ENCODE measurements at regions not wholly inside any gene's neighbourhood (a gene's known extent, or its start where the extent isn't known, plus 50 kb on each side); places are given as distances from the start of the nearest gene placed in this dataset.
"Not testable (repeated sequence)": the region's sequence is repeated elsewhere in the genome, so short reads cannot be mapped to it uniquely, and the experiment has no call there.

DNA sequence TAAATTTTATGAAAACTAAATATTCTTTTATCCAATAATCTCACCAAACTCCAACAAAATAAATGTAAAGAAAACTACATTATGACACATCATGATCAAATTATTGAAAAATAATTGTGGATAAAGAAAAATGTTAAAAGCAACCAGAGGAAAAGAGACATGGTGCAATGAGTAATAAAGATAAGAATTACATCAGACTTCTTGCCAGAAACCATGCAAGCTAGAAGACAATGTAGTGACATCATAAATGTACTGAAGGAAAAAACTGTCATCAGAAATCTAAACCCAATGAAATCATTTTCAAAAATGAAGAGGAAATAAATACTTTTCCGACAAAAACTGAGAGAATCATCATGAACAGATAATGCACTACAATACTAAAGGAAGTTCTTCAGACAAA lies 135.9 kb upstream of the EOLA2 start:
- no peaks in the 10 kb centered on the region for H3K4me1 ChIP-seq (ENCODE audit: control insufficient read depth in 2 of 2, insufficient read depth in 2 of 2, low read length in 1 of 2)
- H3K36me3 ChIP-seq (ENCODE audit: control insufficient read depth in 2 of 2, insufficient read depth in 2 of 2, low read length in 1 of 2), result no peaks in the 10 kb centered on the region
- WGBS, 2 donors, result 76 to 89% methylated on average over 1 of the region's 1 CpG
- H3K27ac ChIP-seq (ENCODE audit: low read depth in 2 of 2, low read length in 1 of 2), result no peak overlapping the region
- no peak overlapping the region for H3K4me3 ChIP-seq (ENCODE audit: low read depth in 1 of 2, low read length in 2 of 2)
- no peaks in the 10 kb centered on the region for H3K9me3 ChIP-seq (ENCODE audit: control insufficient read depth in 2 of 2, insufficient read depth in 1 of 2, low read depth in 1 of 2, low read length in 1 of 2)
- no peaks in the 10 kb centered on the region for H3K27me3 ChIP-seq (ENCODE audit: control insufficient read depth in 1 of 2, insufficient read depth in 2 of 2, low read length in 2 of 2)

DNA sequence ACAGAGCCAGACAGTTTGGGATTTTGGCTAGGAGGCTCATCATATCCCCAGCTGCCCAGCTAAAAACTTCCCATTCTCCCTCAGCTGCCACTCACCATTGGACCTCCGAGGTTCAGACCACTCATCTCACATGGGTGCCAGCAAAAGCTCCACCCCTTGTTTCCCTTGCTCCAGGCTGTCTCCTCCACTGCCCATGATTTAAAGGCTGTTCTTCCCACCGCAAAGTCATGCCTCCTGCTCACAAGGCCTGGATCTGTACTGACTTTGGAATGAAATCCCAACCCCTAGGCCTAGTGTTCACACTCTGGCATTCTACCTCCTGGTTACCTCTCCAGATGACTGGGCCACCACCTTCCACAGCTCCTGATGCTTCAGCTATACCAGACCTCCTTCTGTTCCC lies 142.2 kb upstream of the EOLA2 start:
- Histone ChIP-seq H3K27ac (ENCODE audit: low read depth in 2 of 2, low read length in 1 of 2) (no peak overlapping the region), H3K4me1 (ENCODE audit: control insufficient read depth in 2 of 2, insufficient read depth in 2 of 2, low read length in 1 of 2) (no peaks in the 10 kb centered on the region), H3K9me3 (ENCODE audit: control insufficient read depth in 2 of 2, insufficient read depth in 1 of 2, low read depth in 1 of 2, low read length in 1 of 2) (no peaks in the 10 kb centered on the region), H3K27me3 (ENCODE audit: control insufficient read depth in 1 of 2, insufficient read depth in 2 of 2, low read length in 2 of 2) (no peaks in the 10 kb centered on the region), H3K4me3 (ENCODE audit: low read depth in 1 of 2, low read length in 2 of 2) (no peak overlapping the region), H3K36me3 (ENCODE audit: control insufficient read depth in 2 of 2, insufficient read depth in 2 of 2, low read length in 1 of 2) (no peaks in the 10 kb centered on the region)
- 63% methylated on average over 2 of the region's 2 CpGs for WGBS, 2 donors

DNA sequence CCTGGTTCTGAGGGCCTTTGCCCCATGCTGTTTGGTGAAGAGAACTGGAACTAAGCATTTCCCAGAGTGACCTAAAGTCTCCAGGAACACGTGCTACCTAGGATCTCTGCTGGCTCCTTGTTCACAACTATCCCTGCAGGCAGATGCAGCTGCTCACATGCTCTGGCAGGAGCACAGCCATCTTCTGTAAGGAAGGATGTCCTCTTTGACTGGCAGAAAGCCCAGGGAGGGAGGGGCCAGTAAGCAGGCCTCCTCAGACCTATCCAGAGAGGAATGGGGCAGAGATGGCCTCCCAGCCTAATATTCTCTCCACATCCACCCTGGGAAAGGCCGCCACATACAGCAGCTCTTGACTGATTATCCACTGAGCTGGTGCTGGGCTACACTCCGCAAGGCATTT lies 142.8 kb upstream of the EOLA2 start:
- Histone ChIP-seq H3K4me3 (ENCODE audit: low read depth in 1 of 2, low read length in 2 of 2) (no peak overlapping the region), H3K4me1 (ENCODE audit: control insufficient read depth in 2 of 2, insufficient read depth in 2 of 2, low read length in 1 of 2) (no peaks in the 10 kb centered on the region), H3K9me3 (ENCODE audit: control insufficient read depth in 2 of 2, insufficient read depth in 1 of 2, low read depth in 1 of 2, low read length in 1 of 2) (no peaks in the 10 kb centered on the region), H3K27ac (ENCODE audit: low read depth in 2 of 2, low read length in 1 of 2) (no peak overlapping the region), H3K36me3 (ENCODE audit: control insufficient read depth in 2 of 2, insufficient read depth in 2 of 2, low read length in 1 of 2) (no peaks in the 10 kb centered on the region), H3K27me3 (ENCODE audit: control insufficient read depth in 1 of 2, insufficient read depth in 2 of 2, low read length in 2 of 2) (no peaks in the 10 kb centered on the region)
- 65 to 78% methylated on average over 3 of the region's 3 CpGs for WGBS, 2 donors

DNA sequence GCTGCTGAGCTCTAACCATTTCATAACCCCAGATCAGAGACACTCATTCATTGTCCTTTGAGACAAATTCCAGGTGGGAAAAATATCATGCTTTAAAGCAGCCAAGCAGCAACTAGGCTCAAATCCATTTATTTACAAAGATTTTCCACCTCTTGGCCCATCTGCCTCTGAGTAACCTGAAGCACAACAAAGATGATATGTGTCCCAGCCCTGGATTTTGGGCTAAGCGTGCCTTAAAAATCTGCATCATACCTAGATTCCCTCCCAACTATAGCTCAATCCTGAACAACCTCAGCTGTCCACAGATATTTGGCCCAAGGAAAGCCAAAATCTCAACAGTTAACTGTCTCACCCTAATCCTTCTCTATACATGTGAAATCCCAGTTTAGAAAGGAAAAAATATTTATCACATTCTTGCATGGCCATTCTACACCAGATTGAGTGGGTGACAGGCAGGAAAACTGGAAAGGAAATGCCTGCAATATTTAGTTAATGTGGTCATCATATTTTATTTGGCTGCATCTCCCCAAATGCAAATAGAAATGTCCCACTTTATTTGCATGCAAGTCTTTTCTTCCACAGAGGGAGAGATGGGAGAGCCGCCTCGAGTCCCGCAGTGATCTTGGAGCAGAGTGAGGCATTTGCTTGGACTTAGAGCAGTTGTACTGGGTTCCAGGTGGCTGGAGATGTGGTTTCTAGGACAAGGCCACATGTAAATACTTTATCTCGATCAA lies 146.4 kb upstream of the EOLA2 start:
- H3K27ac ChIP-seq (ENCODE audit: low read depth in 2 of 2, low read length in 1 of 2), result no peak overlapping the region
- H3K27me3 ChIP-seq (ENCODE audit: control insufficient read depth in 1 of 2, insufficient read depth in 2 of 2, low read length in 2 of 2), result no peaks in the 10 kb centered on the region
- H3K9me3 ChIP-seq (ENCODE audit: control insufficient read depth in 2 of 2, insufficient read depth in 1 of 2, low read depth in 1 of 2, low read length in 1 of 2), result no peaks in the 10 kb centered on the region
- no peak overlapping the region for H3K4me3 ChIP-seq (ENCODE audit: low read depth in 1 of 2, low read length in 2 of 2)
- WGBS, 2 donors, result 68 to 72% methylated on average over 5 of the region's 5 CpGs
- H3K36me3 ChIP-seq (ENCODE audit: control insufficient read depth in 2 of 2, insufficient read depth in 2 of 2, low read length in 1 of 2), result no peaks in the 10 kb centered on the region
- H3K4me1 ChIP-seq (ENCODE audit: control insufficient read depth in 2 of 2, insufficient read depth in 2 of 2, low read length in 1 of 2), result no peaks in the 10 kb centered on the region

DNA sequence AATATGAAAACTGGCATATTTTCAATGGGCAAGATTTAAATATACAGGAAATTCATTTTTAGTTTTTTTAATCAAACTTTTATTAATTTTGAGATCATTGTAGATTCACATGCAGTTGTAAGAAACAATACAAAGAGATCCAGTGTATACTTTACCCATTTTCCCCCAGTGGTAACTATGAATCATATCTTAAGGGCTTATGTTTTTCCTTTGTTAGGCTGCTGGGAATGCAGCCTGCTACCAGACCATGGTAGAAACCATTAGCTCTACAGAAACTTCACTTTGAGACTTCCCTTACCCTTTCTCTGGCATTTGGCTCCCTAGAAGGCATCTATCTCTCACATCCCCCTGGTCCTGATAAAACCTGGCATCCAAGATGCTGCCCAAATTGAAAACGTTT lies 147.6 kb upstream of the EOLA2 start:
- H3K4me3 ChIP-seq (ENCODE audit: low read depth in 1 of 2, low read length in 2 of 2), result no peak overlapping the region
- no peaks in the 10 kb centered on the region for H3K9me3 ChIP-seq (ENCODE audit: control insufficient read depth in 2 of 2, insufficient read depth in 1 of 2, low read depth in 1 of 2, low read length in 1 of 2)
- H3K27me3 ChIP-seq (ENCODE audit: control insufficient read depth in 1 of 2, insufficient read depth in 2 of 2, low read length in 2 of 2), result no peaks in the 10 kb centered on the region
- H3K27ac ChIP-seq (ENCODE audit: low read depth in 2 of 2, low read length in 1 of 2), result no peak overlapping the region
- 16 to 37% methylated on average over 1 of the region's 1 CpG for WGBS, 2 donors
- no peaks in the 10 kb centered on the region for H3K4me1 ChIP-seq (ENCODE audit: control insufficient read depth in 2 of 2, insufficient read depth in 2 of 2, low read length in 1 of 2)
- no peaks in the 10 kb centered on the region for H3K36me3 ChIP-seq (ENCODE audit: control insufficient read depth in 2 of 2, insufficient read depth in 2 of 2, low read length in 1 of 2)

DNA sequence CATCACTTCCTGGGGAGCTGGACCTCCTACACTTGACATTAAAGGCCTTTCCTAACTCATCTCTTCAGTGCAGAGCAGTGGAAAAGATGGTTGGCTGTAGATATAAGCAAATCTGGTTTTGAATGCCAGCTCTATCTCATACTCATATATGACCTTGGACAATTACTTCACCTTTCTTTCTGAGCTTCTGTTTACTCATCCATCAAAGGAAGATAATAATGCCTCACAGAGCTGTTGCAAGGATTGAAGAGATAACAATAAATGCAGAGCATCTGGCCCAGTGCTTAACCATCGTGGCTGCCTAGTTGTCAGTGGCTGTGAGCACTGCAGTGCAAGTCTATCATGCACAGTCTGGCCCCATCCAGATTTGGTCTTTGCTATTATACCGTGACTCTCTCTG lies 148.1 kb upstream of the EOLA2 start:
- Histone ChIP-seq H3K9me3 (ENCODE audit: control insufficient read depth in 2 of 2, insufficient read depth in 1 of 2, low read depth in 1 of 2, low read length in 1 of 2) (no peaks in the 10 kb centered on the region), H3K27me3 (ENCODE audit: control insufficient read depth in 1 of 2, insufficient read depth in 2 of 2, low read length in 2 of 2) (no peaks in the 10 kb centered on the region), H3K4me3 (ENCODE audit: low read depth in 1 of 2, low read length in 2 of 2) (no peak overlapping the region), H3K36me3 (ENCODE audit: control insufficient read depth in 2 of 2, insufficient read depth in 2 of 2, low read length in 1 of 2) (no peaks in the 10 kb centered on the region), H3K4me1 (ENCODE audit: control insufficient read depth in 2 of 2, insufficient read depth in 2 of 2, low read length in 1 of 2) (no peaks in the 10 kb centered on the region), H3K27ac (ENCODE audit: low read depth in 2 of 2, low read length in 1 of 2) (no peak overlapping the region)
- 59 to 81% methylated on average over 2 of the region's 2 CpGs for WGBS, 2 donors

DNA sequence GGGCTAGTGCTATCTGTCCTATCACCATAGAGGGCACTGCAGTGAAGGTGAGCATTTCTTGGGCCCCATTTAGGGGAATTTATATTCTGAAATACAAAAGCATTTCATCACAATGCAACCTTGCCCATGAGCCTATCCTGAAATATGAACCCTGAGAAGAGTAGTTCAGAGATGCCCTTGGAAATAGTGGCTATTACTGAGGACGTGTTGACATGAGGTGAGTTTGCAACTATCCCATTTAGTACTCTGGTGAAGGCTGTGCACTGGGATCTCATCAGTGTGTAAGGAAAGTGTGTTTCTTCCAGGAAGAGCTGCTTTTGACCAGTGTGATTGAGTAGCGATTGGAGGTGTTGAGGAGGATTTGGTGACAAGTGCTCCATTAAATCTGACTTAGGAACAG lies 149.3 kb upstream of the EOLA2 start:
- Histone ChIP-seq H3K9me3 (ENCODE audit: control insufficient read depth in 2 of 2, insufficient read depth in 1 of 2, low read depth in 1 of 2, low read length in 1 of 2) (no peaks in the 10 kb centered on the region), H3K36me3 (ENCODE audit: control insufficient read depth in 2 of 2, insufficient read depth in 2 of 2, low read length in 1 of 2) (no peaks in the 10 kb centered on the region), H3K4me3 (ENCODE audit: low read depth in 1 of 2, low read length in 2 of 2) (no peak overlapping the region), H3K27me3 (ENCODE audit: control insufficient read depth in 1 of 2, insufficient read depth in 2 of 2, low read length in 2 of 2) (peaks cover 0 to 2% of the 10 kb centered on the region in 2 donors), H3K27ac (ENCODE audit: low read depth in 2 of 2, low read length in 1 of 2) (no peak overlapping the region), H3K4me1 (ENCODE audit: control insufficient read depth in 2 of 2, insufficient read depth in 2 of 2, low read length in 1 of 2) (no peaks in the 10 kb centered on the region)
- 85 to 90% methylated on average over 2 of the region's 2 CpGs for WGBS, 2 donors

DNA sequence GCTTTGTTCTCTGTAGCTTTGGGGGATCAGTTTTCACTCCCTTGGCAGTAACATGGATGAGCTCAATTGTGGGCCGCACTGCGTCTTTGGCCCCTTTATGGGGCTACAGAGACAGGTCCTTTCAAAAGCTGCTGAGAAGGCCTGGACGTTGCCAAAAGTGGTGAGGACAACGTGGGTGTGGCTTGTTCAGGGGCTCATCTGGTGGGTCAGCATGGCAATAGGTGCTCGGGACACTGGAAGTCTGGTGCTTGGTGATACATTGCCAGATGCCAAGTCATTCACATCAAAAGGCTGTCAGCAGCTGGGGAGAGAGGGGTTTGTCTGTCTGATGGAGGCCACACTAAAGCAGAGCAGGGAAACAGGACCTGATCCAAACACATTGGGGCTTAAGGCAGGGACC lies 149.8 kb upstream of the EOLA2 start:
- Histone ChIP-seq H3K36me3 (ENCODE audit: control insufficient read depth in 2 of 2, insufficient read depth in 2 of 2, low read length in 1 of 2) (no peaks in the 10 kb centered on the region), H3K9me3 (ENCODE audit: control insufficient read depth in 2 of 2, insufficient read depth in 1 of 2, low read depth in 1 of 2, low read length in 1 of 2) (no peaks in the 10 kb centered on the region), H3K4me3 (ENCODE audit: low read depth in 1 of 2, low read length in 2 of 2) (no peak overlapping the region), H3K27ac (ENCODE audit: low read depth in 2 of 2, low read length in 1 of 2) (no peak overlapping the region), H3K4me1 (ENCODE audit: control insufficient read depth in 2 of 2, insufficient read depth in 2 of 2, low read length in 1 of 2) (no peaks in the 10 kb centered on the region), H3K27me3 (ENCODE audit: control insufficient read depth in 1 of 2, insufficient read depth in 2 of 2, low read length in 2 of 2) (peaks cover 0 to 2% of the 10 kb centered on the region in 2 donors)
- WGBS, 2 donors, result 81 to 87% methylated on average over 5 of the region's 5 CpGs

DNA sequence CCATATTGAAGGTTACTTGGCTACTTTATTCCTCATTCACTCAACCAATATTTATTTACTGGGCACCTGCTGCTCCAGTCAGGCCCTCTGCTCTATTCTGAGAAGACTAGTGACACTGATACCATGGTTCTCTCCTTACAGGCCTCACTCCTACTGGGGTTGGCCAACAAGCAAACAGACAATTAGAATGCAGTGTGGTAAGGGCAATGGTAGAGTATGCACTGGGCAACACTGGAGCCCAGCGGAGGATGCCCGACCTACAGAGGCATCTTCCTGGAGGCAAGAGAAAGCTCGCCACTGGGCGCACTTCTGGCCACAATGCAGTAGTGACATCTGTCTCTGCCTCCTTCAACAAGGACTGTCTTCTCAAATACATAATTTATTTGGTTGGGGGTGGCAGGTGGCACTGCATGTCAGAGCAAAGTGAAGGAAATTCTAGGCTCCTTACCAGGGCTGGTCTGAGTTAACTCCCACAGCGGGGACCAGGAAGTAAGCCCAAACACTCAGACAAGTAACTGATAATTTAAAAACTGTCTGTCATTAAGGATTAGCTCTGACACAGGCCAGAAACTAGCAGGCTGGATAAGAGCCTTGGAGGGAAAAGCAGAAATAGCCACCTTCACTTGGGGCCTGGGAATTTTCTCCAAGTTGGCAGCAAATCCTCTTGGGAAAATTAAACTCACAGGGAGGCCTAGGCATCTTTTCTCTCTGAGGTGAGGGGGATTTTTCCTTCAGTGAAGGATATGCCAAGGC lies 150.7 kb upstream of the EOLA2 start:
- no peaks in the 10 kb centered on the region for H3K9me3 ChIP-seq (ENCODE audit: control insufficient read depth in 2 of 2, insufficient read depth in 1 of 2, low read depth in 1 of 2, low read length in 1 of 2)
- H3K4me1 ChIP-seq (ENCODE audit: control insufficient read depth in 2 of 2, insufficient read depth in 2 of 2, low read length in 1 of 2), result no peaks in the 10 kb centered on the region
- H3K27ac ChIP-seq (ENCODE audit: low read depth in 2 of 2, low read length in 1 of 2), result no peak overlapping the region
- no peak overlapping the region for H3K4me3 ChIP-seq (ENCODE audit: low read depth in 1 of 2, low read length in 2 of 2)
- H3K27me3 ChIP-seq (ENCODE audit: control insufficient read depth in 1 of 2, insufficient read depth in 2 of 2, low read length in 2 of 2), result peaks cover 0 to 2% of the 10 kb centered on the region in 2 donors
- H3K36me3 ChIP-seq (ENCODE audit: control insufficient read depth in 2 of 2, insufficient read depth in 2 of 2, low read length in 1 of 2), result no peaks in the 10 kb centered on the region
- 85 to 94% methylated on average over 5 of the region's 5 CpGs for WGBS, 2 donors

DNA sequence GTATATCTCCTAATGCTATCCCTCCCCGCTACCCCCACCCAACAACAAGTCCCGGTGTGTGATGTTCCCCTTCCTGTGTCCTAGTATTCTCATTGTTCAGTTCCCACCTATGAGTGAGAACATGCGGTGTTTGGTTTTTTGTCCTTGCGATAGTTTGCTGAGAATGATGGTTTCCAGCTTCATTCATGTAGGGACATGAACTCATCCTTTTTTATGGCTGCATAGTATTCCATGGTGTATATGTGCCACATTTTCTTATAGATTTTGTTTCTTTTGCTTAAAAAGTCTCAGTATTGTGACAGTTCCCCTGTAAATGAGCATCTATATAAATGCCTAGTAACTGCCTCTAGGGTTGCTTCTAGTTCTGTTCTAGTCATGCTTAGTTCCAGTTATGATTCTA lies 153.0 kb upstream of the EOLA2 start:
- H3K4me1 ChIP-seq (ENCODE audit: control insufficient read depth in 2 of 2, insufficient read depth in 2 of 2, low read length in 1 of 2); H3K4me3 ChIP-seq (ENCODE audit: low read depth in 1 of 2, low read length in 2 of 2); H3K27ac ChIP-seq (ENCODE audit: low read depth in 2 of 2, low read length in 1 of 2); H3K27me3 ChIP-seq (ENCODE audit: control insufficient read depth in 1 of 2, insufficient read depth in 2 of 2, low read length in 2 of 2); H3K9me3 ChIP-seq (ENCODE audit: control insufficient read depth in 2 of 2, insufficient read depth in 1 of 2, low read depth in 1 of 2, low read length in 1 of 2); H3K36me3 ChIP-seq (ENCODE audit: control insufficient read depth in 2 of 2, insufficient read depth in 2 of 2, low read length in 1 of 2): not testable (repeated sequence)
- 92 to 99% methylated on average over 4 of the region's 4 CpGs for WGBS, 2 donors
